A549 (cell line): ENCODE measurements at regions not wholly inside any gene's neighbourhood (a gene's known extent, or its start where the extent isn't known, plus 50 kb on each side); places are given as distances from the start of the nearest gene placed in this dataset.
"Not testable (repeated sequence)": the region's sequence is repeated elsewhere in the genome, so short reads cannot be mapped to it uniquely, and the experiment has no call there.

Experiments
- ATAC-seq, 2 experiments: fragments of 200-7000 bp in 1 of 2; fragments of >200 bp in 1 of 2; cut with Nextera tagmentation in 1 of 2; cut with Tn5 transposase in 1 of 2; 3 replicates each; pipeline versions ENCODE4 v1.8.0 to v1.9.1; 2018 to 2020; ENCODE audit warnings: mild to moderate bottlenecking in 1 of 2, moderate library complexity in 1 of 2
- CTCF ChIA-PET: fragments of 300-600 bp; sonication (Branson Sonifier 250); formaldehyde crosslinking; extraction: SDS; loops from one replicate; lab custom pipeline; 2021; ENCODE audit warnings: antibody characterized with exemption, inconsistent platforms; lab: Yijun Ruan, JAX
- POLR2A ChIA-PET: fragments of 350-600 bp; formaldehyde crosslinking; extraction: SDS; loops from one replicate; lab custom pipeline; 2021; ENCODE audit warnings: antibody characterized with exemption, inconsistent platforms; lab: Yijun Ruan, JAX
- DNase-seq, 2 experiments: peaks; one replicate each; pipeline versions ENCODE4 v3.0.0 to v3.0.0-alpha.2; 2011 to 2016; ENCODE audit warnings: low read depth in 1 of 2, low spot score in 1 of 2
- FAIRE-seq: peaks from 2 replicates; lab custom pipeline; 2011; peaks lifted over from hg19 to GRCh38; lab: Jason Lieb, UNC
- H3K27ac ChIP-seq, 2 experiments: fragments of >200 bp; sonication (Bioruptor Twin); formaldehyde crosslinking; 3 replicates each; pipeline ENCODE4 v1.5.1; 2016 to 2017
- H3K4me1 ChIP-seq: fragments of >200 bp; sonication (Bioruptor Twin); formaldehyde crosslinking; 3 replicates; pipeline ENCODE4 v1.6.1; 2016
- H3K4me2 ChIP-seq: fragments of >200 bp; sonication (Bioruptor Twin); formaldehyde crosslinking; 3 replicates; pipeline ENCODE4 v1.6.1; 2016
- H3K4me3 ChIP-seq: fragments of >200 bp; sonication (Bioruptor Twin); formaldehyde crosslinking; 3 replicates; pipeline ENCODE4 v1.5.1; 2016
- H3K9me3 ChIP-seq: fragments of >200 bp; sonication (Bioruptor Twin); formaldehyde crosslinking; 3 replicates; pipeline ENCODE4 v1.6.1; 2016
- CBX2 ChIP-seq: fragments of 200-600 bp; sonication (generic); IDR thresholded peaks from 2 replicates; pipeline ENCODE4 v1.6.1; 2016; ENCODE audit warnings: low read depth, mild to moderate bottlenecking, borderline replicate concordance
- CEBPB ChIP-seq, 2 experiments: fragments of >200 bp in 1 of 2; sonication (Bioruptor Twin) in 1 of 2; formaldehyde crosslinking in 1 of 2; IDR thresholded peaks; 2 replicates each; pipeline ENCODE4 v1.6.1; 2012 to 2016
- EHMT2 ChIP-seq: fragments of 200-600 bp; sonication (generic); IDR thresholded peaks from 2 replicates; pipeline ENCODE4 v1.6.1; 2016; ENCODE audit warnings: antibody characterized with exemption, low read depth, mild to moderate bottlenecking, moderate library complexity
- ESRRA ChIP-seq: fragments of 150-350 bp; IDR thresholded peaks from 2 replicates; pipeline ENCODE4 v1.6.1; 2014; ENCODE audit warnings: mild to moderate bottlenecking, low read length, borderline replicate concordance
- FOXS1 ChIP-seq: fragments of 250-450 bp; sonication (Bioruptor Pico); IDR thresholded peaks from 2 replicates; pipeline ENCODE4 v1.5.0; 2020; ENCODE audit warnings: mild to moderate bottlenecking, moderate library complexity
- HOXB13 ChIP-seq: fragments of 250-450 bp; sonication (Bioruptor Pico); IDR thresholded peaks from 2 replicates; pipeline ENCODE4 v1.5.0; 2020; ENCODE audit warnings: low read depth, mild to moderate bottlenecking, moderate library complexity
- HOXB5 ChIP-seq: fragments of 250-450 bp; sonication (Bioruptor Pico); IDR thresholded peaks from 2 replicates; pipeline ENCODE4 v1.5.0; 2020; ENCODE audit warnings: mild to moderate bottlenecking, moderate library complexity
- MAZ ChIP-seq: fragments of 150-350 bp; IDR thresholded peaks from 2 replicates; pipeline ENCODE4 v1.6.1; 2014; ENCODE audit warnings: antibody characterized with exemption, low read depth, low read length, borderline replicate concordance
- MYC ChIP-seq: IDR thresholded peaks from 2 replicates; pipeline ENCODE4 v1.6.1; 2012; ENCODE audit warnings: mild to moderate bottlenecking, inconsistent platforms, low read length, improper control_type of control experiment, borderline replicate concordance
- NPAS2 ChIP-seq: fragments of 250-450 bp; sonication (Bioruptor Pico); IDR thresholded peaks from 2 replicates; pipeline ENCODE4 v1.8.0; 2022; ENCODE audit warnings: mild to moderate bottlenecking, moderate library complexity, borderline replicate concordance
- NR3C1 ChIP-seq: fragments of >200 bp; sonication (Bioruptor Twin); formaldehyde crosslinking; IDR thresholded peaks from 3 replicates; pipeline ENCODE4 v1.6.1; 2017
- RARB ChIP-seq: fragments of 250-450 bp; sonication (Bioruptor Pico); IDR thresholded peaks from 2 replicates; pipeline ENCODE4 v1.8.0; 2021; ENCODE audit warnings: mild to moderate bottlenecking, moderate library complexity
- RCOR1 ChIP-seq: fragments of 150-350 bp; IDR thresholded peaks from 2 replicates; pipeline ENCODE4 v1.6.1; 2014; ENCODE audit warnings: antibody characterized with exemption, low read length, low read depth
- SMC3 ChIP-seq: fragments of >200 bp; sonication (Bioruptor Twin); formaldehyde crosslinking; IDR thresholded peaks from 3 replicates; pipeline ENCODE4 v1.6.1; 2018; ENCODE audit warnings: inconsistent platforms
- SREBF2 ChIP-seq: fragments of 450-650 bp; IDR thresholded peaks from 2 replicates; pipeline ENCODE4 v1.6.1; 2014; ENCODE audit warnings: mild to moderate bottlenecking, moderate library complexity
- ZNF302 ChIP-seq: fragments of 250-450 bp; sonication (Bioruptor Pico); IDR thresholded peaks from 2 replicates; pipeline ENCODE4 v1.9.0; 2021; ENCODE audit warnings: inconsistent platforms, mild to moderate bottlenecking, moderate library complexity
- WGBS: methylation state at CpG from one replicate; pipeline ENCODE4 v1.1.6; 2017; ENCODE audit errors: missing lambda C conversion rate; 5-methylcytosine and 5-hydroxymethylcytosine counted together
- TF ChIP-seq, protein P1 (sequence below): IDR thresholded peaks from 2 replicates; pipeline ENCODE4 v1.6.1; 2012; ENCODE audit warnings: low read depth, borderline replicate concordance
- TF ChIP-seq, protein P2 (sequence below): fragments of 200-600 bp; sonication (generic); IDR thresholded peaks from 2 replicates; pipeline ENCODE4 v1.6.1; 2016; ENCODE audit warnings: antibody characterized with exemption, mild to moderate bottlenecking, moderate library complexity
- TF ChIP-seq, protein P3 (sequence below): fragments of >200 bp; sonication (Bioruptor Twin); formaldehyde crosslinking; IDR thresholded peaks from 3 replicates; pipeline ENCODE4 v1.5.1; 2016
- TF ChIP-seq, protein P4 (sequence below): fragments of 150-350 bp; IDR thresholded peaks from 2 replicates; pipeline ENCODE4 v1.6.1; 2014; ENCODE audit warnings: low read depth, mild to moderate bottlenecking, low read length
- TF ChIP-seq, protein P5 (sequence below): fragments of 250-450 bp; sonication (Bioruptor Pico); IDR thresholded peaks from 2 replicates; pipeline ENCODE4 v1.5.0; 2021; ENCODE audit warnings: mild to moderate bottlenecking, moderate library complexity, borderline replicate concordance

DNA sequence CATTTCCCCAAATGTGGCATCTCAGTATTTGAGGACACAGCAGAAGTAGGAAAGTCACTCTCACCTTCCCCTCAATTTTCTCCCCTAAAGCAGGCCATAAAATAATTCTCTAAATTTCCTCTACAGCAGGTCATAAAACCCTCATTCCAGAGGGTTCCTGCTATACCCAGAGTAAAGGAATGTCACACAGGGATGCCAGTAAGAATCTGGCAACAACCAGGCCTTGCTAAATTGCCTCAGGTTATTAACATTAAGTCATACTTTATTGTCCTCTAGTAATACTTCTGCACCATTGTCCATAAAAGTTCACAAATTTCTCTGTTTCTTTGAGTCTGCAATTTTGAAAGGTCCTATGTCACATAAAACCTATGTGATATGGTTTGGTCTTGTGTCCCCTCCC is 685.7 kb upstream of the SLIT2 start:
- CTCF ChIA-PET: no interaction called here

DNA sequence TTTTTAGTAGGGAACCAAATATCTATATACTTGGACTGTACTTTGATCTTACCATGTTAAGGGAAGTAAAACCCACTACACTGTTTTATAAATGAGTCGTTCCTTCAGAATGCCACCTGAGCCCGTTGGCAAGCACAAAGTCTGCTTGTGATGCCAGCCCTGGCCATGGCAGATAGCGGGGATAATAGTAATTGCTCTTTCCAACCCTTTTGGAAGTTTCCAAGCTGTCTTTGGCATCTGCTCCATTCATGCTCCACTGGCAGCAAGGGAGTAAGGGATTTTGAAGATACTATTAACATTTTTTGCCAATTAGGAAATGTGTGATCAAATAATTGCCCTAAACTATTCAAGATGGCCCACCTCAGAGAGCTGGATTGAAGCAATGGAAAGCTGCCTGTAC is 689.2 kb upstream of the SLIT2 start:
- H3K4me3 ChIP-seq: no peak overlapping the region
- no peaks in the 10 kb centered on the region for H3K4me1 ChIP-seq
- no peak for FAIRE-seq
- TF ChIP-seq HOXB5 (CRISPR knock-in tag) (no peak), NR3C1 (no peak), MYC (no peak), MAZ (no peak), ESRRA (no peak)
- TF ChIP-seq, protein P1, sequence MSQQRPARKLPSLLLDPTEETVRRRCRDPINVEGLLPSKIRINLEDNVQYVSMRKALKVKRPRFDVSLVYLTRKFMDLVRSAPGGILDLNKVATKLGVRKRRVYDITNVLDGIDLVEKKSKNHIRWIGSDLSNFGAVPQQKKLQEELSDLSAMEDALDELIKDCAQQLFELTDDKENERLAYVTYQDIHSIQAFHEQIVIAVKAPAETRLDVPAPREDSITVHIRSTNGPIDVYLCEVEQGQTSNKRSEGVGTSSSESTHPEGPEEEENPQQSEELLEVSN: no peak
- WGBS: 9% methylated on average over 3 of the region's 3 CpGs
- no peak for ATAC-seq
- no peak overlapping the region for H3K27ac ChIP-seq
- ChIA-PET POLR2A (no interaction called here), CTCF (no interaction called here)
- DNase-seq: no peak
- H3K9me3 ChIP-seq: no peaks in the 10 kb centered on the region
- no peak overlapping the region for H3K4me2 ChIP-seq

More for the DNA sequence above, 685.7 kb upstream of the SLIT2 start:
- no peak overlapping the region for H3K4me2 ChIP-seq
- TF ChIP-seq NR3C1: no peak
- no peak for TF ChIP-seq ESRRA
- no peak for TF ChIP-seq SREBF2
- TF ChIP-seq ZNF302 (CRISPR knock-in tag): no peak
- TF ChIP-seq FOXS1 (CRISPR knock-in tag): no peak
- no peak for TF ChIP-seq EHMT2
- TF ChIP-seq HOXB5 (CRISPR knock-in tag): no peak
- H3K27ac ChIP-seq: no peak overlapping the region
- no peaks in the 10 kb centered on the region for H3K9me3 ChIP-seq
- no peak for FAIRE-seq
- H3K4me3 ChIP-seq: no peak overlapping the region
- no peaks in the 10 kb centered on the region for H3K4me1 ChIP-seq
- no peak for DNase-seq
- POLR2A ChIA-PET: no interaction called here
- no peak for ATAC-seq

DNA sequence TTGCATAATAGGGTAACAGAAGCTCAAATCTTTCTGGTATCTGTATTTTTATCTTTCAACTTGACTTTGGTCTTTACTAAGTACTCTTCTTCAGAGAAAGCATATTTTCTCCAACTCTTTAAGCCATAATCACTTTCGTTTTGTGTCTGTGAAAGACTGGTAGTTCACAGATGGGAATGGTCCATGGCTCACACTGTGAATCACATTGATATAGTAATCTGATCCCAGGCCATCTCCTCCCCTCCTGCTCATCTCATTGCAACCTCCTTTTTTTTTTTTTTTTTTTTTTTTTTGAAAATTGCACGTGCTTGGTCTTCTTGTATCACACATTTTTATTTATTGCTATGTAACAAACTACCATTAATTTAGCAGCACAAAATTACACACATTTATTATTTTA is 694.5 kb upstream of the SLIT2 start:
- no peak for FAIRE-seq
- no peak overlapping the region for H3K27ac ChIP-seq
- CTCF ChIA-PET: no interaction called here
- H3K4me3 ChIP-seq: no peak overlapping the region
- no peak for TF ChIP-seq RARB (CRISPR knock-in tag)
- no peak for TF ChIP-seq HOXB5 (CRISPR knock-in tag)
- TF ChIP-seq RCOR1: no peak
- no peak for TF ChIP-seq CBX2
- no peak for TF ChIP-seq CEBPB (IDR thresholded peaks at IDR 0.05)
- TF ChIP-seq, protein P2, sequence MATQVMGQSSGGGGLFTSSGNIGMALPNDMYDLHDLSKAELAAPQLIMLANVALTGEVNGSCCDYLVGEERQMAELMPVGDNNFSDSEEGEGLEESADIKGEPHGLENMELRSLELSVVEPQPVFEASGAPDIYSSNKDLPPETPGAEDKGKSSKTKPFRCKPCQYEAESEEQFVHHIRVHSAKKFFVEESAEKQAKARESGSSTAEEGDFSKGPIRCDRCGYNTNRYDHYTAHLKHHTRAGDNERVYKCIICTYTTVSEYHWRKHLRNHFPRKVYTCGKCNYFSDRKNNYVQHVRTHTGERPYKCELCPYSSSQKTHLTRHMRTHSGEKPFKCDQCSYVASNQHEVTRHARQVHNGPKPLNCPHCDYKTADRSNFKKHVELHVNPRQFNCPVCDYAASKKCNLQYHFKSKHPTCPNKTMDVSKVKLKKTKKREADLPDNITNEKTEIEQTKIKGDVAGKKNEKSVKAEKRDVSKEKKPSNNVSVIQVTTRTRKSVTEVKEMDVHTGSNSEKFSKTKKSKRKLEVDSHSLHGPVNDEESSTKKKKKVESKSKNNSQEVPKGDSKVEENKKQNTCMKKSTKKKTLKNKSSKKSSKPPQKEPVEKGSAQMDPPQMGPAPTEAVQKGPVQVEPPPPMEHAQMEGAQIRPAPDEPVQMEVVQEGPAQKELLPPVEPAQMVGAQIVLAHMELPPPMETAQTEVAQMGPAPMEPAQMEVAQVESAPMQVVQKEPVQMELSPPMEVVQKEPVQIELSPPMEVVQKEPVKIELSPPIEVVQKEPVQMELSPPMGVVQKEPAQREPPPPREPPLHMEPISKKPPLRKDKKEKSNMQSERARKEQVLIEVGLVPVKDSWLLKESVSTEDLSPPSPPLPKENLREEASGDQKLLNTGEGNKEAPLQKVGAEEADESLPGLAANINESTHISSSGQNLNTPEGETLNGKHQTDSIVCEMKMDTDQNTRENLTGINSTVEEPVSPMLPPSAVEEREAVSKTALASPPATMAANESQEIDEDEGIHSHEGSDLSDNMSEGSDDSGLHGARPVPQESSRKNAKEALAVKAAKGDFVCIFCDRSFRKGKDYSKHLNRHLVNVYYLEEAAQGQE: no peak
- TF ChIP-seq, protein P3, sequence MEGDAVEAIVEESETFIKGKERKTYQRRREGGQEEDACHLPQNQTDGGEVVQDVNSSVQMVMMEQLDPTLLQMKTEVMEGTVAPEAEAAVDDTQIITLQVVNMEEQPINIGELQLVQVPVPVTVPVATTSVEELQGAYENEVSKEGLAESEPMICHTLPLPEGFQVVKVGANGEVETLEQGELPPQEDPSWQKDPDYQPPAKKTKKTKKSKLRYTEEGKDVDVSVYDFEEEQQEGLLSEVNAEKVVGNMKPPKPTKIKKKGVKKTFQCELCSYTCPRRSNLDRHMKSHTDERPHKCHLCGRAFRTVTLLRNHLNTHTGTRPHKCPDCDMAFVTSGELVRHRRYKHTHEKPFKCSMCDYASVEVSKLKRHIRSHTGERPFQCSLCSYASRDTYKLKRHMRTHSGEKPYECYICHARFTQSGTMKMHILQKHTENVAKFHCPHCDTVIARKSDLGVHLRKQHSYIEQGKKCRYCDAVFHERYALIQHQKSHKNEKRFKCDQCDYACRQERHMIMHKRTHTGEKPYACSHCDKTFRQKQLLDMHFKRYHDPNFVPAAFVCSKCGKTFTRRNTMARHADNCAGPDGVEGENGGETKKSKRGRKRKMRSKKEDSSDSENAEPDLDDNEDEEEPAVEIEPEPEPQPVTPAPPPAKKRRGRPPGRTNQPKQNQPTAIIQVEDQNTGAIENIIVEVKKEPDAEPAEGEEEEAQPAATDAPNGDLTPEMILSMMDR: no peak
- no peak for TF ChIP-seq MAZ
- TF ChIP-seq, protein P4, sequence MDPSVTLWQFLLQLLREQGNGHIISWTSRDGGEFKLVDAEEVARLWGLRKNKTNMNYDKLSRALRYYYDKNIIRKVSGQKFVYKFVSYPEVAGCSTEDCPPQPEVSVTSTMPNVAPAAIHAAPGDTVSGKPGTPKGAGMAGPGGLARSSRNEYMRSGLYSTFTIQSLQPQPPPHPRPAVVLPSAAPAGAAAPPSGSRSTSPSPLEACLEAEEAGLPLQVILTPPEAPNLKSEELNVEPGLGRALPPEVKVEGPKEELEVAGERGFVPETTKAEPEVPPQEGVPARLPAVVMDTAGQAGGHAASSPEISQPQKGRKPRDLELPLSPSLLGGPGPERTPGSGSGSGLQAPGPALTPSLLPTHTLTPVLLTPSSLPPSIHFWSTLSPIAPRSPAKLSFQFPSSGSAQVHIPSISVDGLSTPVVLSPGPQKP: no peak
- TF ChIP-seq HOXB13 (CRISPR knock-in tag): no peak
- TF ChIP-seq, protein P5, sequence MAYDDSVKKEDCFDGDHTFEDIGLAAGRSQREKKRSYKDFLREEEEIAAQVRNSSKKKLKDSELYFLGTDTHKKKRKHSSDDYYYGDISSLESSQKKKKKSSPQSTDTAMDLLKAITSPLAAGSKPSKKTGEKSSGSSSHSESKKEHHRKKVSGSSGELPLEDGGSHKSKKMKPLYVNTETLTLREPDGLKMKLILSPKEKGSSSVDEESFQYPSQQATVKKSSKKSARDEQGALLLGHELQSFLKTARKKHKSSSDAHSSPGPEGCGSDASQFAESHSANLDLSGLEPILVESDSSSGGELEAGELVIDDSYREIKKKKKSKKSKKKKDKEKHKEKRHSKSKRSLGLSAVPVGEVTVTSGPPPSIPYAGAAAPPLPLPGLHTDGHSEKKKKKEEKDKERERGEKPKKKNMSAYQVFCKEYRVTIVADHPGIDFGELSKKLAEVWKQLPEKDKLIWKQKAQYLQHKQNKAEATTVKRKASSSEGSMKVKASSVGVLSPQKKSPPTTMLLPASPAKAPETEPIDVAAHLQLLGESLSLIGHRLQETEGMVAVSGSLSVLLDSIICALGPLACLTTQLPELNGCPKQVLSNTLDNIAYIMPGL: no peak
- no peak for TF ChIP-seq SMC3
- no peak for TF ChIP-seq NPAS2 (CRISPR knock-in tag)
- no peaks in the 10 kb centered on the region for H3K9me3 ChIP-seq
- H3K4me2 ChIP-seq: no peak overlapping the region
- 0% methylated on average over 2 of the region's 2 CpGs for WGBS
- DNase-seq: no peak
- no peak for ATAC-seq
- no peaks in the 10 kb centered on the region for H3K4me1 ChIP-seq
- POLR2A ChIA-PET: no interaction called here

DNA sequence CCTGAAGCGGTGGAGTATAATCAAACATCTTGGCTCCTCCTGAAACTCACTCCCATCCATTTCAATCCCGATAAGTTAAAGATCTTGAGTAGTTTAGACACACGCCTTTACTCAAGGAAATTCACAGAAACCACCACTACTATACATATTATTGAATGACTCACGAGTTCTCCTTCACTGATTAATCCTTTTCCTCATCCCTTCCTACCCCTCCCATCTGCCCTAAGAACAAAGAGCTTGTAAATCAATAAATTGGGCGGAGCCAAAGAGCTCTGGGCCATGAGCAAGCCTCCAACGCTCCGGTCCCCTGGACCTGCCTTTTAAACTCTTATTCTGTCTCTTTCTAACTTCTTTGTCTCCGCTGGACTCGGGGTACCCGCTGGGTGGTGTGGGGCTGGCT is 695.4 kb upstream of the SLIT2 start:
- POLR2A ChIA-PET, CTCF ChIA-PET, H3K27ac ChIP-seq: not testable (repeated sequence)

More for the DNA sequence above, 695.4 kb upstream of the SLIT2 start:
- 17% methylated on average over 10 of the region's 10 CpGs for WGBS
- FAIRE-seq, H3K4me3 ChIP-seq, H3K4me2 ChIP-seq, H3K9me3 ChIP-seq, H3K4me1 ChIP-seq, DNase-seq, ATAC-seq: not testable (repeated sequence)
